Stimulated activated CD4-positive, alpha-beta T cell treated with anti-CD3 and anti-CD28 coated beads, Interleukin-1b, Interleukin-23, amount 100 ng/mL, for 48 hours (primary cell): ENCODE measurements at regions not wholly inside any gene's neighbourhood (a gene's known extent, or its start where the extent isn't known, plus 50 kb on each side); places are given as distances from the start of the nearest gene placed in this dataset.
"Not testable (repeated sequence)": the region's sequence is repeated elsewhere in the genome, so short reads cannot be mapped to it uniquely, and the experiment has no call there.

Source experiments
- DNase-seq: peaks from one replicate; pipeline ENCODE4 v3.0.0-alpha.2; 2020

DNA sequence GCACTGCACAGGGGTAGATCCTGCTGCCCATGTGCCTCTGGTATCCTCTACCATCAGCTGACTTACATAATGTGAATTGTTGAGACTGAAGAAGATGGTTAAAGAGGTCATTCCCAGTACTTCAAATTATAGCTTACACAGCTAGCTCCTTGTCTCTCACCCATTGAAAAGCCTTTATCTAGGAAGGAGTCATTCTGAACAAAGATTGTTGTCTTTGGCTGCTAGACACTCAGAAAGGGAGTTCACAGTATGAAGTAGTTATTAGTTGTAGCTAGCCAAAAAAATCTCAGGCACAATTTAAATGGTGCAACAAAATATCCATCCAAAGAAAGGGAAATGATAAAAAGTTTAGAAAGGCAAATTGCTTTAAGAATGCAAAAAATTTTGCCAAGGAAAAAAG lies 102.0 kb upstream of the NREP start:
- no peak for DNase-seq

DNA sequence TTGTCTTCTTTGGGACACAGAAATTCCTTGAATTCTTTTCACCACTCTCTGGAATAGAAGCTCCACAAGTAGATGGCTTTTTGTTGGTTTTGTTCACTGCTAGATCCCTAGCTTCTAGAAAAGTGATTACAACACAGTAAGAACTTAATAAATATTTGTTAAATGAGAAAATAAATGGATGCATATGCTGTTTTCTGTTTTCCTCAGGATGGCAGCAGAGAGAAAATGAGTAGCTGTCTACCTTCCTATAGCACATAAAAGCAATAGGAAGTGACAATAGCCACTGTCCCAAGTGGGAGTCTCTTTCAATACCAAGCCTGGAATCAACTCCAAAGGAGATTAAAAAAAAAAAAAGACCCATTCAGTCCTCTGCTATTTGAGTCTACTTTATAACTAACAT lies 100.6 kb upstream of the NREP start:
- no peak for DNase-seq

GRCh38 chr5:111856876-111857466 lies 100.0 kb upstream of the NREP start:
- no peak for DNase-seq

DNA sequence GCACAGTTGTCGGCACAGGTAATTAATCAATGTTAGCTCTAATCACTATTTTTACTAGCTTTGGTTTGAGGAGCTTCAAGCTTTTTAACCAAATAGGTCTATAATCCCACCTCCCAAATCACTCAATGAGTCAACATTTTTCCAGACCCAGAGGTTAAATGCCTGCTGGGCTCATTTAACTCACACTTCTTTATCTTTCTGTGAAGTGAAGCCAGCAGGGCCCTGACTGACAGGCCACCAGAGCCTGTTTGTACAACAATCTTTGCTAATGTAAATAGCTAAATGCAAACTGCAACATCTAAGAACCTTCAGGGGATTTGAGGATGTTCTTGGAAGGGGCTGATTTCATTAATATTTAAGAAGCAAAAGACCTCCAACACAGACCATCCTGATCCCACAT lies 98.4 kb upstream of the NREP start:
- DNase-seq, result no peak

GRCh38 chr5:111854186-111854585 lies 97.2 kb upstream of the NREP start:
- DNase-seq, result no peak

DNA sequence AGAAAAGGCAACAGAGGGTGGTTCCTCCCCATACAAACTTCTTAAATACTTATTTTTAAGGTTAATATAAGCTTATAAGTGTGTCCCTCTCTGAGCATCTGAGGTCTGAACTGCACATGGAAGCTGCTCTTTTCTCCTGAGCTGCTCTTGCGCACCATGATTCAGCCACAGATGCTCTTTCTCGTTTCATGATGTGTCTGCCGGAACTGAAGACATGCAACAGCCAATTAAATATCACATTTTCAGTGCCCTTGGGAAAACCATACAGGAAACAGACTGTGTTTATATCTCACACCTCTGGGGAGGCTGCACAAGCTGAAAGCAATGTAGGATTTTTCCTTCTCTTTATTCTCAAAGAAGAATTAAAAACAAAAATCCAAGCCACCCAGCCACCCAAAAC lies 96.8 kb upstream of the NREP start:
- DNase-seq, result no peak

DNA sequence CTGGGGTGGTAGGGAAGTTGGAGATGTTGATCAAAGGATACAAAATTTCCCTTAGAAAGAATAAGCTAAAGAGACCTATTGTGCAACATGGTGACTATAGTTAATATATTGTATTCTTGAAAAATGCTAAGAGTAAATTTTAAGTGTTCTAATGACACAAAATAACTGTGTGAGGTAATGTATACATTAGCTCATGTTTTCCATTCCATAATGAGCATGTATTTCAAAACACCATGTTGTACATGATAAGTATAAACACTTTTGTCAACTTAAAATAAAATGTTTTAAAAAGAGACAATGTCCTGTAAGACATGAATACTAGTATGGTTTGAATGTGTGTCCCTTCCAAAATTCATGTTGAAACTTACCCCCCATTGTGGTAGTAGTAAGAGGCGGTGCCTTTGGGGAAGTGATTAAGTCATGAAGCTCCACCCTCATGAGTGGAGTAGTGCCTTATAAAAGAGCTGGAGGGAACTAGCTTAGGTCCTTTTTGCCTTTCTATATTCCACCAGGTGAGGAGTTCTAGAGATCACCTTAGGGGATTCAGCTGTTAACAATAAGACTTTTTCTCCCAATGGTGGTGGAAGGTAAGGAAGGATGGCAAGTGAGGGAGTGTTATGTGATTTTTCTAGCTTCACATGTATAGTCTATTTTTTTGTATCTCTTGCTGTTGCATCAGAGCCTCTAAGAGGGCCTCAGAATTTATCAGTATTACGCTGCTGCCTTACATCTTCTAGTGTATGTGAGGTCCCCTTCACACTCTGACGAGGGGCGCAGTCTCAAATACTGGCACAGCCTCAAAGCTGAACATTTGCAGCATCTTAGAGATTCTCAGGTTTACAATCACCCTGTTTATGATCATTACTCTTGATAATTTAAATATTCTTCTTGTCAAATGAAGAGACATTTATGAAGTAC lies 94.9 kb upstream of the NREP start:
- DNase-seq, result no peak

- DNase-seq, result no peak
Observed at GRCh38 chr5:111848476-111848875, 91.5 kb upstream of the NREP start.

DNA sequence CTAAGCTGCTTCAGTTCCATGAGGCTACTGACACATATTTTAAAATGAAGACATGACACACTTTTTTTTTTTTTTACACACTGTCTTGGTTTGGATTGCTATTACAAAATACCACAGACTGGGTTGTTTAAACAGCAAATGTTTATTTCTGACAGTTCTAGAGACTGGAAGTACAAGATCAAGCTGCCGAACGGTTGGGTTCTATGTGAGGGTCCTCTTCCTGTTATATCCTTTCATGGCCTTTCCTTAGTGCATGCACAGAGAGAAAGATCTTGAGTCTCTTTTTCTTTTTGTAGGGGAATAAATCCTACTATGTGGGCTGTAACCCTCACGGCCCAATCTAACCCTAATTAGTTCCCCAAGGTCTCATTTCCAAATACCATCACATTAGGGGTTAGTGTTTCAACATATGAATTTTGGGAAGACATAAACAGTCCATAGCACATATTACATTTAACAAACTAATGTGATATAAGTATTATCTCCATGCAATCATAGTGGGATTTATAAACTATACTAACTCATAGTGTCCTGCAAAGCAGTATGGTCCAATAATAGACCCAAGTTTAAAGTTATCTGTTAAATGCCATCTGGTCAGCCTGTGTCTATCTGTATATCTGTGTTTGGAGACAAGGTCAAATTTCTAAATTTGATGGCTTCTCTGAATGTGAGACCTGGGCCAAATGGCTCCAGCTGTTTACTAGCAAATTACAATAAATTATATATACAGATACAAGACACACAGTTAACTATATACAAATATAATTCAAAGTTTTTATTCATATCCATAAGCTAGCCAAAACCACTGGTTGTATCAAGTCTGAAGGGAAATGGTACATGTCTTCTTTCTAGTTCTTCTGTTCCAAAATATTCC lies 90.3 kb upstream of the NREP start:
- no peak for DNase-seq

GRCh38 chr5:111840036-111840674 lies 83.2 kb upstream of the NREP start:
- DNase-seq, result no peak

DNA sequence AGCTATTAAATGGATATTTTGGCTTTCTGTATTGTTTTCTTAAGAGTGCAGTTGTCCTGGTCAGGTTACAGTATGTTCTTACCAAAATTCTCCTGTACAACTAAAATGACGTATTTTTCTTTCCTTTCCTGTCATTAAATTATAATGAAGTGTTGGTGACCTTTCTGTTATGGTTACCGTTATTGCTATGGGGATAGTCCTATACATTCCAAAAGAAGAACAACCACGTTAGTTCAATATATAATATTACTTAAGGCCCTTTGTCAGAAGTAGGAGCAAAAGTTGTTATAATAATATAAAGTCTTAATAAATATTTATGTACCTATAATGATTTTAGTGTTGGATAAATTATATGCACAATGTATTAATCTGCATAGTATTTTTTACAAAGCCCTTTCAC lies 82.4 kb upstream of the NREP start:
- DNase-seq, result no peak

DNA sequence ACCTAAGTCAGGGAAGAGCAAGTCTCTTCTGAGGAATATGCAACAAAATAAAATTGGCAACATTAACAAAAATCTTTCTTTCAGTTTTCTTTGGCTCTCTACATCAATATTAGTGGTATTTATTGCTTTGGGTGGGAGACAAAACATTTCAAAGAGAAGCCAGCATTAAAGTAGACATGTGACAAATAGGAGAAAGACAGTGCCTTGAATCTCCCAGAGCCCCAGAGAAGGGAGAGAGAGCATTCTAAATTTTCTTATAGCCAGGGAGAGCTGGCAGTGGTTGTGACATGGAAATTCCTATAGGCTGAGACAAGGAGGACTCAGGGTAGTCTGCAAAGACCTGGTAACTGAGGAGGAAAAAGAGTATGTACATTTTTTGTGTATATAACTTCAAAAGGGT lies 79.4 kb upstream of the NREP start:
- no peak for DNase-seq

DNA sequence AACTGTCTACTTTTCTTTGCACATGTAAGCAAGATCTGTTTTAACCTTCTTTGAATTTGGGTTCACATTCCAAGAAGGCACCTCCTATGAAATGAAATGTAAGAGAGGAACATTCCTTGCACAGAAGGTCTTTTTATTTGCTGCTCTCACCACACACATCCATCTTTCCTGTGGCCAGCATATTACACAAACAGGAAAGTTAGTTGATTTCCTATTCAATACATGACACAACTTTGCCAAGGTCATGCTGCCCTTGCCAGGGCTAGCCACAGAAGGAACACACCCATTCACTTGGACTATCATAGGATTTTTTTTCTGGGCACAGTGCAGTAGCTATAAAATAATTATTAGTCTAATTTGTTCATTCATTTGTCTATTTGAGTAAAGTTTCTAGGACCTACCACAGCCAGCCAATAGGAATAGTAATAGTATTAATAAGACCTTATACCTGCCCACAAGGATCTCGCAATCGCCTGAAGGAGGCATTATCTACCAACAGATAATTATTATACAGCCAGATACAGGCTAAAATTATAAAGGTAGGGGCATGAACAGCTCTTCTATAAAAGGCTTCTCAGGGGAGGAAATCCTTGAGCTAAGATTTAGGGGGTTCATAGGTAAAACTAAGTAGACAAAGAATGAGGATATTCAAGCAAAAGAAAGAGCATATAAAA lies 78.1 kb upstream of the NREP start:
- no peak for DNase-seq

DNA sequence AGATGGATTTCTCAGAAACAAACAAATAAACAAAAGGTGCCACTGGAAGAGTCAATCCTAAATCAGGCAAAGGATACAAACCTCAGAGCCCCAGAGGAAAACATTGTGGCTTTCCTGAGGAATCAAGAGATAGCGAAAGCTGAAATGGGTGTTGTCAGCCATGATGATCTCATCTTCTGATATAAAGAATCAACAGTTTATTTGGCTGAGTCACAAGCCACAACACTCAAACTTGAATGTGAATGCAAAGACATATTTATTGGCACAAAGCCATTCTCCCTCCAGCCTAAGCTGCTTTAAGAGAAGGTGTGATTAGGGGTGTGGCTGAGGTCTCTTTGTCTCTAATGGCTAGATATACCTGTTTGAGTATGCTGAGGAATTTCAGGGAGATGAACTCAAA lies 73.3 kb upstream of the NREP start:
- no peak for DNase-seq

DNA sequence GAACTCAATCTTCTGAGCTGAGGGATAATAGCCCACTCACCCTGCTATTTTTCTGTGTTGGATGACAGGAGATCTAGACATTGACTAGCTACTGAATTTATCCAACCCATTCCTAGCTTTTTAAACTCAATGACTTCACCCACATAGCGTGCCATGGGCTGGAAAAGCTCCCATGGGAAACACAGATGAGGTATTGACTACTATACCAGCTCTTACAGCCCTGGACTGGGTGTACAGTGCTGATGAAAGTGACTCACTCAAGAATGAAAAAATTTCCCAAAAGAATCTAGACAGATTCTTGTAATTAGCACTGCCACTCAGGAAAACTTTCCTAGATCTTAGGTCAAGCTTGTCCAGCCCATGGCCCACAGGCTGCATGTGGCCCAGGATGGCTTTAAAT lies 72.7 kb upstream of the NREP start:
- no peak for DNase-seq

DNA sequence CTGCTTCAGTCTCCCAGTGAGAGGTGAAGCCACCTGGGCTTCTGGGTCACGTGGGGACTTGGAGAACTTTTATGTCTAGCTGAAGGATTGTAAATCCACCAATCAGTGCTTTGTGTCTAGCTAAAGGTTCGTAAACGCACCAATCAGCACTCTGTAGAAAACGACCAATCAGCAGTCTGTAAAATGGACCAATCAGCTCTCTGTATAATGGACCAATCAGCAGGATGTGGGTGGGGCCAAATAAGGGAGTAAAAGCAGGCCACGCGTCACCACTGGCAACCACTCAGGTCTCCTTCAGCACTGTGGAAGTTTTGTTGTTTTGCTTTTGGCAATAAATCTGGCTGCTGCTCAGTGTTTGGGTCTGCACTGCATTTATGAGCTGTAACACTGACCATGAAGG lies 69.1 kb upstream of the NREP start:
- DNase-seq, result no peak

DNA sequence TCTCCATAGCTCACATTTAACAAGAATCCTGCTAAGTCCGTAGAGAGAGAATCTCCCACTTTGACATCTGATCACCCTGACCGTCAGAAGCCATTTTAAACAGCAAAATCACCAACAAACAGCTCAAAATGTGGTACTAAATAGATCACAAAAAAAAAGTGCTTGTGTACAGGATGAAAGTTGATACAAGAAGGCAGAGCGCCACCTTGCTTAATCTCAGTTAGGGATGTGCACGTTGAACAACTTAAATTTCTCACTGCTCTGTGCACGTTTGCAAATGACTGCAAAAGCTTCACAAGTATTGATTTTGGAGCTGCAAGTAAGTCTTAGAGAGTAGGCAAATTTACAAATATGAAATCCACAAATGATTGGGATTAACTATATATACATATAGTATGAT lies 63.1 kb upstream of the NREP start:
- no peak for DNase-seq

GRCh38 chr5:111819028-111819427 lies 62.0 kb upstream of the NREP start:
- DNase-seq, result not testable (repeated sequence)

DNA sequence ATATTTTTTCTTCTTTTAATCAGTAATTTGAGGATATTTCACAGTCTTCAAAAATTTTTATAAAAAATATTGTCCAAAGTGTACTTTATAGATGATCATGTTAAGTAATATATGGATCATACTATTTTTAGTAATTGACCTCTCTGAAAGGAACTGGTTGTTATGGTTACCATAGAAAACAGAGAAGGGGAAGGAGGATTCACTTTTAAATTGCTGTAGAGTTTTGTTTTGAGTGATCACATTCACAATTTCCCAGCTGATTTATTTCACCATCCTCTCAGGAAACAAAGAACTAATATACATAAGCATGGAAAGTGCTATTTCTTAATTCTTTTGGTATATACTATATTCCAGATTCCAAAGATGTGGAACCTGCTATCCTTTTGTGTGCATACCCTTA lies 56.5 kb upstream of the NREP start:
- no peak for DNase-seq

DNA sequence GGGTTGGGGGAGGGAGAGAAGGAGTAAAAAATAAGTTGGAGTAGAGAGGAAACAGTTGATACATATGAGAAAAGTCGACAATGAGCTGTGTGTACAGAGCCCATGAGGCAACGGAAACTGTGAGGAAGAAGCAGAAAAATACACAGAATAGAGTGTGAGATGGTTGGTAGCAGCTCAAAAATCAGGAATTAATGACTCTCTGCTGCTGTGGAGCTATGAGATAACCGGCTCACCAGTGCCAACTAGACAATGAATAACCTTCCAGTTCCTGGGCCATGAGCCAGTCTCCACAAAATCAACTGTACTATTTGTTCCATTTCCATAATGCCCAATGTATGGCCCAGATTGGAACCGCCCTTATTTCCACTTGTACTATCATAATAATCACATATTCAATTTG lies 53.1 kb upstream of the NREP start:
- no peak for DNase-seq
